NCI-H2171 treated with DMSO at 0.1 percent for 48 hours (cell line): ENCODE measurements at regions not wholly inside any gene's neighbourhood (a gene's known extent, or its start where the extent isn't known, plus 50 kb on each side); places are given as distances from the start of the nearest gene placed in this dataset.

Experiments used
- DNase-seq: peaks from one replicate; lab custom pipeline; 2025; lab: John Stamatoyannopoulos, UW

DNA sequence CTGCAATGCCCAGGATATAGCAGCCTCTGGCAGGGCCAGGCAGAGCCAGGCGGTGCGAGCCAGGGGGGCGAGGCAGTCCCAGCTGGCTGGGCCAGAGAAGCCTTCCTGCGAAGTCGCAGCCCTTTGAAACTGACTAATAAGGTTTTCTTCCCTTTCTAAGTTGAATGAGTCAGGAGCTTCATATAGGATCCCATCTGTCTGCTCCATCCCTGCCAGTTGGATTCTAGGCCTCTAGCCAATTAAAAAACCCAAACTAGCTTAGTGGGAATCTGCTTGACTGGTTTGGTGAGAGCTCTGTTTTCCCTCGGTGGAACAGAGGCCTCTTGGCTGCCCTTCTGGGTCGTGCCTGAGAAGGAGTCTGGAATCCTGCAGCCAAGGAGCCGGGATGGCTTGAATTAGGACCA lies 70.1 kb upstream of the RAPGEF1 start:
- DNase-seq = peak; percentile 100

DNA sequence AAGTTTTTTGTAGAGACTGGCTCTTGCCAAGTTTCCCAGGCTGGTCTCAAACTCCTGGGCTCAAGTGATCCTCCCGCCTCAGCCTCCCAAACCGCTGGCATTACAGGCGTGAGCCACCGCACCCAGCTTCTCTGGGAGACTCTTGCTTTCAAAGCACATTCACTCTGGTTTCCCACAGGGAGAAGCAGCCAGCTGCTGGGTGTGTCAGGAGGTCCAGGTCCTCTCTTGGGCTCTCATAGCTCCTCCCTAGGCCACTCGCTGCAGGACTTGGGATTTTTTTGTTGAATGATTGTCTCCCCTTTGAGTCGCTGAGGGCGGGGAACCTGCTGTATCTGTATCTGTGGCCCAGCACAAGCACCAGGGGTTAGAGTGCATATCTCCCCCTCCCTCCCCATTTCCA lies 68.4 kb upstream of the RAPGEF1 start:
- DNase-seq = peak; percentile 39

DNA sequence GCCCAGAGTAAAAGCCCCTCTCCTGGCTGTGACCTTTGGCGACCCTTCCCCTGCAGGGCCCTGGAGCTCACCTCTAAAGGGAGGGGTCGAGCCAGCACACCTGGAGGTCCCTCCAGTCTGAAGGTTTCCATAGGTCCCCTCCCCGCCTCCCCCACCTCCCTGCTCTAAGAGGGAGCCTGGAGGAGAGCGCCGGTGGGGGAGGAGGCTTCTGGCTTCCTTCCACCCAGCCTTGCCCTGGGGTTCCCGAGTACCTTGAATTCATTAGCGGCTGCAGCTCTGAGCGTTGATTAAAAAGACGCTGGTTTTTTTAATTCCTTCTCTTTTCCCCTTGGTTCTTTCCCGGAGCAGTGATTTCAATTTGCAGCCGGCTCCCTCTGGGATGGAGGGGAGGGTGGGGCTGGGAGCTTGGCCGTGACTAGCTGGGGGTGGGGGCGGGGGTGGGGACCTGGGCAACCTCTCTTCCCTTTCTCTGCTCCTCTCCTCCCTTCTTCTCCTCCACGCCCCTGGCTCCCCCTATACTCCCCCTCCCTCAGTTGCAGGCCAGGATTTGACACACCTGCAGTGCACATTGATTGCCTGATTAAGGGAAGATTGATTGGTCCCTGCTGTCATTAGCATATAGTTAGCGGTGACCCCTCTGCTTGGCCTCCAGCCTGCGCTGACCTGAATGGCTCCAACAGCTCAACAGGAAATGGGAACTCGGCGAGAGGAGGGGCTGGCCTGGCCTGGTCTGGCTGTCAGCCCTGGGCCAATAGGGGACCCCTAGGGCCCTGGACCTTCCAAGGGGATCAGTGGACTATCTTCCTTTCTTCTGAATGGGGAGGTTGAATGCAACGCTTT lies 67.5 kb upstream of the RAPGEF1 start:
- peak; percentile 84 for DNase-seq

DNA sequence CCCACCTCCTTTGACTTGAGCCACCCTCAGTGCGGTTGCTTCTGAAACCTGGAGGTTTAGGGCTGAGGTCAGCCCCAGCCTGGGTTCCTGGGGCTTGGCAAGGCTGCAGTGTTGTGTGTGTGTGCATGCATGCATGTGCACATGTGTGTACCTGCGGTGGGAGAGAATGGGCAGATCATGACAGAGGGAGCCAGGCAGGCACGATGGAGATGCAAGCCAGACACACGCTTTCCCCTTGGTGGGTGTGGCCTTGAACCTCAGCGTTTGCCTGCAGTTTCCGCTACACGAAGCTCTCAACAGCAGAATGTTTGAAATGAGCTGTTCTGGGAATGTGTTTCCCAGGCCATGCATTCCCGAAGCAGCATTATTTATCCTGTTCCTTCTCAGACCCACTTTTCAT lies 65.9 kb upstream of the RAPGEF1 start:
- DNase-seq = no peak

DNA sequence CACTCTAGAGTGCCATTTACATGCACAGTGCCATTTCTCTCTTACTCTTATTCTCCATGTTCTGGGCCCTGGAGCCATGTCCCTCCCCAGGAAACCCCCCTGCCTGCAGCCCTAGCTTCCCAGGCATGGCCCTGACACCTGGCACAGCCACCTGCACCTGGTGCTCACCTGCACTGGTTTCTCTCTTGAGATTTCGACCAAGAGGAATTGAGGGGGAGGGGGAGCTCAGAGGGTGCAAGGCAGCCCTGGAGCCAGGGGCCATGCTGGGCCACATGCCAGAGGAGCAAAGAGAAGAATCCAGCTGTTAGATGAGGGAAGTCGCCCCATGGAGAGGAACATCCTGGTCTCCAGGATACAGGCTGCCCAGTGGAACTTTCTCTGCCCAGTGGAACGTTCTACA lies 65.0 kb upstream of the RAPGEF1 start:
- peak; percentile 85 for DNase-seq

- no peak for DNase-seq
Measured at GRCh38 chr9:131803758-131804411, 64.0 kb upstream of the RAPGEF1 start.

- DNase-seq = no peak
Measured at GRCh38 chr9:131801810-131802209, 61.9 kb upstream of the RAPGEF1 start.

GRCh38 chr9:131800843-131801242 lies 61.0 kb upstream of the RAPGEF1 start:
- no peak for DNase-seq

GRCh38 chr9:131800366-131800765 lies 60.5 kb upstream of the RAPGEF1 start:
- DNase-seq = no peak

DNA sequence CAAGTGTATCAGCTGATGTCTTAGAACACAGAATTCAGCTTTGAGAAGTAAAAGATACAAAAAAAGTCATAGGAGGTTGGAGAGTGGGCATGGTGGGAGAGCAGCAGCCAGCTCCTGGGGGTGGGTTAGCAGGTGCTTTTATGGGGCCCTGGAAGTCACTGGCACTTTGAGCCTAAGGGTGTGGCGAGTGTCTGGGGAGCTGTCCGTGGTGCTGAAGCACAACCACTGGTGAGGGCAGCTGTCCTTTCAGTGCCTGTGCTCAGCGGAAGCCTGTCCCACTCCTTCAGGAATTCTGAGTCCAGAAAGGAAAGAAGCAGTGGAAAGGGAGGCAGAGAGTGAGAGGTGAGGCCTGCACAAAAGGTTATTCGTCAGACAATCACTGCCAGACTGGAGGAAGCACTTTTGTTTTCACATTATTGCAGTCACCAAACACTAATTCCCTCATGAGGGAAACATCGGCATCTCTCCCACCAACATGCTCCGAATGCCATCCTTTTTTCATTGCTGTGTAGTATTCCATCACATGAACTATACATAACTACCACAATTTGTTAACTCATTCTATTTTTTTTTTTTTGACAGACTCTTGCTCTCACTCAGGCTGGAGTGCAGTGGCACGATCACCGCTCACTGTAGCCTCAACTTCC lies 59.4 kb upstream of the RAPGEF1 start:
- no peak for DNase-seq

- DNase-seq = no peak
Measured at GRCh38 chr9:131798246-131798645, 58.4 kb upstream of the RAPGEF1 start.

GRCh38 chr9:131794393-131794792 lies 54.5 kb upstream of the RAPGEF1 start:
- DNase-seq = no peak

- DNase-seq = no peak
Measured at GRCh38 chr9:131791542-131792254, 51.8 kb upstream of the RAPGEF1 start.
